HG02623 (cell line): ENCODE measurements at regions not wholly inside any gene's neighbourhood (a gene's known extent, or its start where the extent isn't known, plus 50 kb on each side); places are given as distances from the start of the nearest gene placed in this dataset.
A peak's percentile ranks its signal among the peaks of the same experiment; 100 is the strongest.

Experiments
- ATAC-seq: cut with Tn5 transposase; IDR thresholded peaks from one replicate; pipeline ENCODE4 v1.9.1; 2021; ENCODE audit warnings: moderate library complexity; ENCODE audit not compliant: unreplicated experiment

- ATAC-seq, result no peak
Measured at GRCh38 chr6:14250573-14250972, 133.0 kb downstream of the CD83 start.

- no peak for ATAC-seq
Measured at GRCh38 chr6:14252271-14252850, 134.8 kb downstream of the CD83 start.

- ATAC-seq, result peak; percentile 96
Measured at GRCh38 chr6:14254505-14254904, 136.9 kb downstream of the CD83 start.

- ATAC-seq, result no peak
Measured at GRCh38 chr6:14255916-14256315, 138.3 kb downstream of the CD83 start.

GRCh38 chr6:14258117-14258516 is 140.5 kb downstream of the CD83 start:
- no peak for ATAC-seq

- ATAC-seq, result no peak
Measured at GRCh38 chr6:14258695-14259593, 141.4 kb downstream of the CD83 start.

- ATAC-seq, result no peak
Measured at GRCh38 chr6:14259594-14260152, 142.1 kb downstream of the CD83 start.

- no peak for ATAC-seq
Measured at GRCh38 chr6:14260839-14261238, 143.3 kb downstream of the CD83 start.

- no peak for ATAC-seq
Measured at GRCh38 chr6:14263881-14264424, 146.4 kb downstream of the CD83 start.

- no peak for ATAC-seq
Measured at GRCh38 chr6:14265049-14266021, 147.8 kb downstream of the CD83 start.

- ATAC-seq, result no peak
Measured at GRCh38 chr6:14266266-14266665, 148.7 kb downstream of the CD83 start.

GRCh38 chr6:14267885-14268660 is 150.5 kb downstream of the CD83 start:
- no peak for ATAC-seq

GRCh38 chr6:14269436-14269835 is 151.9 kb downstream of the CD83 start:
- ATAC-seq, result no peak

GRCh38 chr6:14270142-14270893 is 152.7 kb downstream of the CD83 start:
- no peak for ATAC-seq

GRCh38 chr6:14270925-14271788 is 153.6 kb downstream of the CD83 start:
- ATAC-seq, result no peak

GRCh38 chr6:14271789-14272736 is 154.5 kb downstream of the CD83 start:
- ATAC-seq, result no peak

- ATAC-seq, result no peak
Measured at GRCh38 chr6:14272737-14273085, 155.1 kb downstream of the CD83 start.
